ENCODE measurements at regions not wholly inside any gene's neighbourhood (a gene's known extent, or its start where the extent isn't known, plus 50 kb on each side); places are given as distances from the start of the nearest gene placed in this dataset.

DNA sequence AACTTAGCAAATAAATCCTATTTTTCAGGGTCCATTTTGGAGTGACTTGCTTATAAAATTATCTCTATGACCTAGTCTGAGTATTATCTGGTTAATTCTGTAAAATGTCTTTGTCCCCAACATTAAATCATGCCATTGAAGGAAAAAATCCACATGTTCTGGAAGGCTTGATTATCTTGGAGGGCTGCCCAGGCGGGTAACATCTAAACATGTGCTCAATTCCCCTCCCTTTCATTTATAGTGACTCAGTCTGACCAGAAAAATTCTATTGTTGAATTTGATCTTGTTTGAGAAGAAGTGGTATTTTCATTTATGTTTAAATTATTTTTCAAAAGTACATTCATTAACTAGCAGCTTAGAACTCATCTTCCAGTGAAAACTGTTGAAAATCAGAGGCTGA, 55.4 kb upstream of the SLC10A7 start:
- ChIA-PET POLR2A (no interaction called here), CTCF (no interaction called here)
- Mint-ChIP-seq H3K36me3 (no peaks in the 10 kb centered on the region), H3K9me3 (no peaks in the 10 kb centered on the region), H3K4me3 (no peak overlapping the region), H3K27me3 (peaks cover 10% of the 10 kb centered on the region), H3K4me1 (ENCODE audit: low read depth) (no peaks in the 10 kb centered on the region), H3K27ac (no peak overlapping the region)
- intact Hi-C loops (cut with micrococcal nuclease), result no loop called here
- DNase-seq, result no peak

GRCh38 chr4:146582864-146583263, 55.8 kb upstream of the POU4F2 start:
- H3K9me3 Mint-ChIP-seq, result no peaks in the 10 kb centered on the region
- intact Hi-C loops (cut with micrococcal nuclease), result no loop called here
- H3K4me3 Mint-ChIP-seq, result no peak overlapping the region
- no peaks in the 10 kb centered on the region for H3K4me1 Mint-ChIP-seq (ENCODE audit: low read depth)
- no peak overlapping the region for H3K27ac Mint-ChIP-seq
- DNase-seq, result no peak
- POLR2A ChIA-PET, result no interaction called here
- H3K27me3 Mint-ChIP-seq, result no peaks in the 10 kb centered on the region
- CTCF ChIA-PET, result no interaction called here
- no peaks in the 10 kb centered on the region for H3K36me3 Mint-ChIP-seq

DNA sequence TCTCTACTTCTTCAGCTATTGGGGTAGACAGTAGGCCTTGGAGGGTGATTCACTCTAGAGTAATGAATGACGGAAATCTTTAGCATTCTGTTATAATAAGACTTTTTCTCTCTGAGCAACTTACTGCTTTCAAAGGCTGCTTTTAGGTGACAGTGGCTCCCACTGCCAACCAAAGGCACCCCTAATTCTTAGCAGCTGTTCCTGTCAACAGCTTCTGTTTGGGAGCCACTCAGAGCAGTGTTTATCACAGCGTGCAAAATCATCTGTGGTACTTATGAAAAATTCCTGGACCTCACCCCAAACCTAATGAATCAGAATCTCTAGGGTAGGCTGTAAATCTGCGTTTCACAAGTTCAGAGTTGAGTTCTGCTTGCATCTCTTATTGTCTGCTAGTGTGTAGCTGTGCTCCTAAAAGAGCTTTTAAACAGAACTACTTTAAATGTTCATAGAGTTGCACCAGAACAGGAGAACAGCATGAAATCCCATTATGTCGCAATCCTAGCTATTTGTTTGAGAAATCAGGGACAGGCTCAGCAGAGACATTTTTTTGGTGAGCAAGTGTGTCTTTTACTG, 52.8 kb upstream of the POU4F2 start:
- CTCF ChIA-PET, result interaction anchor here (0.9 kb wide), 1 partner anchor 196 kb away, joined by 3 read pairs; no protein-coding TSS in a partner anchor
- no peaks in the 10 kb centered on the region for H3K9me3 Mint-ChIP-seq
- H3K4me1 Mint-ChIP-seq (ENCODE audit: low read depth), result no peaks in the 10 kb centered on the region
- intact Hi-C loops (cut with micrococcal nuclease), result no loop called here
- H3K36me3 Mint-ChIP-seq, result no peaks in the 10 kb centered on the region
- H3K4me3 Mint-ChIP-seq, result no peak overlapping the region
- H3K27ac Mint-ChIP-seq, result no peak overlapping the region
- POLR2A ChIA-PET, result no interaction called here
- no peak for DNase-seq
- H3K27me3 Mint-ChIP-seq, result peaks cover 2% of the 10 kb centered on the region

All from activated CD4-positive, alpha-beta memory T cell treated with anti-CD3 and anti-CD28 coated beads for 36 hours (primary cell).